Umbilical cord (tissue), 1 donor: ENCODE measurements at regions not wholly inside any gene's neighbourhood (a gene's known extent, or its start where the extent isn't known, plus 50 kb on each side); places are given as distances from the start of the nearest gene placed in this dataset.
"Not testable (repeated sequence)": the region's sequence is repeated elsewhere in the genome, so short reads cannot be mapped to it uniquely, and the experiment has no call there.

Experiments
- DNase-seq: peaks from one replicate; pipeline ENCODE4 v3.0.0-alpha.2; 2015; ENCODE audit warnings: low spot score

DNA sequence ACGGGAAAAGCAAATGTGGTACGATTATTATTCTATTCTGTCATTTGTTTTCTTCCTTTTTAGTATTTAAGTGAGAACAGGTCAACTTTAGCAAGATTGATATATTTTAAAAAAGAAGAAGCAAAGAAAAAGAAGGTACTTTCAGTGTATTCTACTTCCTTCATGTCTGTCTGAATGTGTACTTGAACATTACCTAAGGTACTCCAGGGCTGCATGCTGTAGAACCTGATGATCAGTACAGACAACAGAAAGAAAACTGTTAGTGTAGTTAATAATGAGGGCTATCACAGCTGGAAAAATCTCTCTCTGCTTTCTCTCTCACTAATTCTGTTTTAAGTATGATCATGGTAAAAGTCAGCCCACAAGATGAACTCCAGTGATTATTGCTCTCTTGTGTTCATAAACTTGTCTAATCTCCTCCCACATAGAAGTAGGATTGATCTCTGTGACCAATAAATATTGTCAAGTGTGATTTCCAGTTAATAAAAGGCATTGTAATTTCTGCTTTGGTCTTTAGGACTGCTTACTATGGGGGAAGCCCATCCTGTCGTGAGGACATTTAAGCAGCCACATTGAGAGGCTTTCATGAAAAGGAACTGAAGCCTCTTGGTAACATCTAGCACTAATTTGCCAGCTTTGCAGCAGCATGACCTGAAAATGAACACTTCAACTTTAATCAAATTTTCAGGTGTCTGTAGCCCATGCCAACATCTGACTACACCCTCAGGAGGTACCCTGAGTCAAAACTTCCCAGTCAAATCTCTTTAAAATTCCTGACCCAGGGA is 864.0 kb upstream of the ACO1 start:
- DNase-seq = no peak

DNA sequence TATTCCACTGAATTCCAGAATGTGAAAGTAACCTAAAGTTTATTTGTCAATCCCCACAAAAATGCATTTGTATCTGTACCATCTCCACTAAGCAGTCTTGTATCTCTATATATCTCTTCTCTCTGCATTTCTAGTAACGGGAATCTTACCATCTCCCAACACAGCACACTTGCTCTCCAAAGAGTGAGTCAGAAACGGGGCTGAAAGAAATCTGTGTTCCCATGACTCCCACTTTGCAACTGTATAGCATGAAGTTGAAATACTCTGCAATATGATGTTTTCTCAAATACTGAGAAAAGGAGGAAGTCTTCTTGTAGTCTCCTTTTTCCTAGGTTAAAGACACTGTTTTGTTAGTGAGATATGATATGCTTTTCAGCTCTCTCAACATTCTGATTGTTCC is 848.8 kb upstream of the ACO1 start:
- DNase-seq = no peak

DNA sequence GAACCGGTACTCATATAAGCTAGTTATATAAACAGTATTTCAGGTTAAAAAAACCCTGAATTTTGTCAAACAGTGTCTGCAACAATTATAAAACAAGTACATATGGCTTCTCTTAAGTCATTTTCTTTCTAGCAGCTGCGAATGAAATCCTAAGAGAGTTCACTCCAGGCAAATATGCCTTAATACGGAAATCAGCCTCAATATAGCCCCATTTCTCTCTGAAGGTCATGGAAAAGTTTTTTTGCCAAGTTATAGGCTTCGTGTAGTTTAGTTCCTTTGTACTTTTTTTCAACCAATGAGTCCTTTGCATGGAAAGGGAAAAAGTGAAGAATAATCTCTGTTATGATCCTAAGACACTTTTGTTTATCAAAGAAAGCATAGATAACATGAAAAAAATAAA is 848.0 kb upstream of the ACO1 start:
- DNase-seq = no peak

DNA sequence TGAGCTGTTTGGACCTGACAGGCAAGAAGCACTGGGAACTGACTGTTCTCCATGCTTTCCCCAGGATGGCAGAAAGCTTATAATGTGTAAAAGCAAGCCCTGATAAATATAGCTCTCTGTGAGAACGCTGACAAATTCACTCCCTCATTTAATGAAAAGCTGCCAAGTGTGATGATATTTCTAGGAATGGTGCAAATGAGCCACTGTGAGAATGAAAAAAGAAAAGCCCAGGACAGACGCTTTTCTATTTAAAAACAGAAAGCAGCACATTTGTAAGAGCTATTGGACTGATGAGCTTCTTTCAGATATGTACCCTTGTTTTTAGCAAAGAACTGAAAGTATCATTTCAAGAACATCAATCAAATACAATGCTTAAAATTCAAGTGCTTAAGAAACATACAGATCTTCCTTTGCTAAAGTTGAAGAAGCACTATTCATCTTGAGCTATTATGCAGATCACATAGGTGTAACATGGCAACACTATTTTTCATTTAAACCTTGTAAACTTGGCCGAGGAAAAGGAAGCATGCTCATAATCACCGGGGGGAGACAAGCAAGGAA is 842.6 kb upstream of the ACO1 start:
- DNase-seq = peak; percentile 69

DNA sequence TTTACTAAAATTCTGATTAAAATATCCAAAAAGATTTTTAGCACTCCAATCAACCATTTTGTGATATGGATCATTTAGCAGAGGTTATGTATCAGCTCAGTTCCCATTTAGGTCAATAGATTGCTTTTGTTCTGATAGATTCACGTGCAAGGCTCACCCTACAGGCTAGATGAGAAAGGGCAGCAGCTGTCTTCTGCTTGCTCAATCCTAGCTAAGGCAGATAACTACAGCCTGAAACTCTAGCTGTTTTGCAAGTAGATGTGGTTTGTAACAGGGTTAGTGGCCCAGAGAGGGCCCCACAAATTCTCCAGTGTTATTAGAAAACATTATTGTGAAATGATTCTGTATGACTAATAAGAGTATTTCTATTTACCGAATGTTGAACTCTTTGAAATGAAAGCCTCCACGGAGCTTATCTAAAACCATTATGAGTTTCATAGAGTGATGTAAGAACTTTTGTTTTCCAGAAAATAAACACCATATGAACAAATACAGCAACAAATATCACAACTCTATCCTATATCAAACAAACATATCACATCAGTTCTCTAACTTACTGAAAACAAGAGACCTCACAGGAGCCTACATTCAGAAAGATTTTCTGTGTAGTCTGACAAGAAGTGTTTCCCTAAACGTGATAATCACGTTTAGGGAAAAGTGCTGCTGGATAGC is 841.9 kb upstream of the ACO1 start:
- peak; percentile 86 for DNase-seq

DNA sequence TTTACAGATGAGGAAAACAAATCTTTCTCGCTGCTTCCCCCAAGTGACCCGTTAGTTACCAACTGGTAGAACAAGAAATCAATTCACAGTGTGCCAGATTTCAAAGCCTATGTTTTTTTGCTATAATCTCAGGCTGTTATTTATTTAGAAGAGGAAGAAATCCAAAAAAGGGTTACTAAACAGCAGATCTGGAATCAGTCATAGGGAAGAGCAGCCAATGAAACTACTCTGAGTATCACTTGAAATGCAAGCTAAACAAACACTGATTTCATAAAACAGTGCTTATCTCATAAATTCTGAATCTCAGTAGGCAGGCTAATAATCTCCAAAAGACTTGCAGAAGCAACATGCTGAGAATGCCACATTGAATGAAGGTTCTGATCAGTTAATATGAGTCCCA is 829.5 kb upstream of the ACO1 start:
- peak; percentile 83 for DNase-seq

DNA sequence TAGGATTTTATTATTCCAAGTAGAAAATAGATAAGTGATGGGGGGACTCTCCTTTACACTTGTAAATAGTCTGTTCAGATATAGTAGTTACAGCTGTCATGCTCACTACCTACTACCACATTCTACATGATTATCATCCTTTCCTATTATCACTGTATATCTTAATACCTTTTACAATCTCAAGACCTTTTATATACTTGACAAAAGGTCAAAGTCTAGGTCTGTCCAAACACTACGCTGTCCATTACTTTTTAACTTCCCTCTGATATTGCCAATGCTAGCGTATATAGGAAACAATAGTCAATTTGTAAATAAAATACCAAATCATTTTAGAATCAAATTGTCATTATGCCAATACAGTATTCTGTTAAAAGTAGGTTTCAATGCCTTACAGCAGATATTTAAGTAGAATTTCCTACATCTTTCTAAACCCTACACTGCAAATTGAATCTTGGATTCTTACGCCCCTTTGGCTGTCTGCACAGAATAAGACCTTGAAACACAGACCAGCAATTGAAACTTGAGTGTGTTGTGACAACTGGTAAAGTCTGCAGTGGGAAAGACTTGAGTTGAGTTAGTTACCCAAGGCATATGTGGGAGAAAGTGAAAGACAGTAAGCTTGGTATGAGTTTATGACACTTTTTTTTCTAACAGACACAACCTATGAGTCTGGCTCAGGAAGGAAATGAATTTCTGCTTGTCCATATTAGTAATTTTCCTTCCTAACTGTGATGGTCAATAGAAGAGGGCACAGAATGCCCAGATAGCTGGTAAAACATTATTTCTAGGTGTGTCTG is 827.6 kb upstream of the ACO1 start:
- DNase-seq = no peak

DNA sequence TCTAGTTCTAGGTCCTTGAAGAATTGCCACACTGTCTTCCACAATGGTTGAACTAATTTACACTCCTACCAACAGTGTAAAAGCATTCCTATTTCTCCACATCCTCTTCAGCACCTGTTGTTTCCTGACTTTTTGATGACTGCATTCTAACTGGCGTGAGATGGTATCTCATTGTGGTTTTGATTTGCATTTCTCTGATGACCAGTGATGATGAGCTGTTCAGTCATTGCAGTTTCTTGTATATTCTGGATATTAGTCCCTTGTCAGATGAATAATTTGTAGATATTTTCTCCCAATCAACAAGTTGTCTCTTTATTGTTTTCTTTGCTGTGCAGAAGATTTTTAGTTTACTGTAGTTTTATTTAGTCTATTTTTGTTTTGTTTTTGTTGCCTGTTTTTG is 812.3 kb upstream of the ACO1 start:
- not testable (repeated sequence) for DNase-seq

DNA sequence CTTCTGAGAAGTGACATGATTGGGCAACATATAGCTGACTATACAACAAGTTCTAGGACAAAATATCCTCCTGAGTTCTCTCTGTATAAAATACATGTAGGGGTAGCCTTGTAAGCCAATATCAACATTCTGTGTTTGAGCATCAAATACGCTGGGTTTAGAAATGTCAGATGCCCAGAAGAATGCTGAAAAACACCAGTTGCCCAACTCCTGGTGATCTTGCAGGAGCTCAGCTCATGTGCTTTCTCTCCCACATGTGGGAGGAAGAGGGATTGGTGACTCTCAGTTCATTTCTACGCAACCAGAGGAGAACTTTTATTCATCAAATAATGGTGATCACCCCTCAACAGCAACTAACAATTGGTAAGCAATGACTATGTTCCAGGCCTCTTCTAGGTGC is 810.9 kb upstream of the ACO1 start:
- DNase-seq = no peak

DNA sequence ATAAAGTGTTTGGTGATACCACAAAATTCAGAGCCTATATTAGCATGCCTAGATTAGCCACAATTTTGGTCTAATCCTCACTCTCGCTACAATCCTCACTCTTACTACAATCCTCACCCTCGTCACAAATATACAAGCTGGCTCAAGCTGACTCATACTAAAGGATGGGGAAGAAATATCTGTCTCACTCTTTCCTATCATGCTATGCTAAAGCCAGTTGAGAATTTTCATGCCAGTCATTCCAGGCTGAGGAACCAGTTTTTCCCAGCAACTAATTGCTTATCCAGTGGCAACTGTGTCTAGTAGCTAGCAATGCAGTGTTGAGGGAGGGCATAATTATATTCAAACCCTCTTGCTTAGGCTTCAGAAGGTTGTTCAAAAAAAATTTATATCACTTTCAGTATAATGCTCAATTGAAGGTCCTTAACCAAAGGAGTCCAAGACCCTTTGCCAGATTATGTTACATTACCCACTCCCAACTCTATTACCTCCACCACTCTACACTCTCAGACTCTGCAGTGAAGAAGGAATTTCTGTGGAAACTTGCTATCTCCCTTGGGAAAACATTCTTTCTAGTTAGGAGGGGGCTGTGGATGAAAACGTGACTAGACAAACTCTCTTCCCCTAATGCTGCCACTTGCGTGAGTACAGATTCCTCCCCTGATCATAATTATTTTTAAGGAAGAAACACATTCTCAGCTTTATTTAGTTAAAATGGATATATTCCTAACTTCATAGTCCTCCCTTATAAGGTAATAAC is 810.3 kb upstream of the ACO1 start:
- DNase-seq = peak; percentile 42

DNA sequence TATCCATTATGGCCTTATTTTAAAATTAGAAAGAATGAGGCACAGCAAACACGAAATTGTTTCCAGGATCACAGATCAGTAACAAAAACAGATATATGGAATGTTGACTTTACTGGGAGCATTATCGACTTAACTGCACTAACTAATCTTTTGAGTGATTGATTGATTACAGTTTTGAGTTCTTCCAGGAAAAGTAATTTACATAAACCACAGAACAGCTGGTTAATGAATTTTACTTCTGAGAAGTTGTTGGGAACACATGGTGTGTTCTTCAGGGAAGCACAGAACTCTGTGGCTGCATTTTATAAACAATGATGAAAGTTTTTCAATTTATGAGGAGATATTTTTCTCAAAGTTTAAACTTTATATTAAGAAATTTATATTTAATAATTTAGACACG is 802.4 kb upstream of the ACO1 start:
- DNase-seq = no peak

DNA sequence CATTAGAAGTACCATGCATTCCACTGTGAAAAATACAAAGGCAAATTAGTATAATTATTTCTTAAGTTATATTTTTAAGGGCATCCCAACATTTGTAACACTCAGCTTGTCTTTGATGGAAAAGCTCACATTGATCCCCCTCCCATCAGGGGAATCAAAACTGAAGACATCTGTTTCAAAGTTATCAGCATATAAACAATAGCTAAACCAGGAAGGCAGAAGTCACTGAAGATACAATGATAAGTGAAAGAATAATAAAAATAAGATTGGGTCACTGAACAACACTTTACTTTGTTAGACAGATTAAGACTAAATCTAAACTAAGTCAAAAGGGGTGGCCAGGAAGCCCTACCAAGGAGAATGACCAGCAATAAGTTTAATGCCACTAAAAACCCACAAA is 801.9 kb upstream of the ACO1 start:
- DNase-seq = no peak

DNA sequence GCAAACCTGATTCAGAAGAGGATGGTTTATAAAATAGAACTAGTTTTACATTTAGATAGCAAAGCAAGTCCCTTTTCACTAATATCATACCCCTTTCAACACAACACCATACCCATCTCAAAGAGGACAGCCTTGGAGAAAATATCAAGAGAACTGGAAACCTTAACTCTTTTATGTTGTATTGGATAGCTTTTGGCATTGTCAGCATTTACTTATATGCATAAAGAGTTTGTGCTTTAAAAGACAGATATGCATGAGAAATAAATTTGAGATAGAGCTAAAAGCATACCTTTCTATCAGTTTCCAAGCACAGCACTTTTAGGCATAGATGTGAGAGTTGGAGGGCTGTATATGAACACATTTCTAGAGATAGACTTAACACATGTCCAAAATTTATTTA is 799.3 kb upstream of the ACO1 start:
- DNase-seq = no peak

DNA sequence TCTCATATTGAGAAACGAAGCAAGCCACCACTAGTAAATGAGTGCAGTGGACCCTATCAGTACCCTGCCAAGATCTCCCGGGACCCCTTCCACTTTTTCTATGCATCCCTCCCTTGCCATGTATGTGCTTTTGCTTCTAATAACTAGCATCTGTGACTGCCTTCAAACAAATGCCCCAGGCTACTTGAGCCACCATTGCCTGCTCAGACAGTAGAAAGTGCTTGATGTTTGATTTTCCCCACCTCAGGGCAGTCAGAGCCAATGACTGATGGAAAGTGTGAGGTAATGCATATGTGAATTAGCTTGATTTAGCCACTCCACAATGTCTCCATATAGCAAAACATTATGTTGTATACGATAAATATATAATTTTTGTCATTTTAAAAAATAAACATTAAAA is 797.3 kb upstream of the ACO1 start:
- no peak for DNase-seq

DNA sequence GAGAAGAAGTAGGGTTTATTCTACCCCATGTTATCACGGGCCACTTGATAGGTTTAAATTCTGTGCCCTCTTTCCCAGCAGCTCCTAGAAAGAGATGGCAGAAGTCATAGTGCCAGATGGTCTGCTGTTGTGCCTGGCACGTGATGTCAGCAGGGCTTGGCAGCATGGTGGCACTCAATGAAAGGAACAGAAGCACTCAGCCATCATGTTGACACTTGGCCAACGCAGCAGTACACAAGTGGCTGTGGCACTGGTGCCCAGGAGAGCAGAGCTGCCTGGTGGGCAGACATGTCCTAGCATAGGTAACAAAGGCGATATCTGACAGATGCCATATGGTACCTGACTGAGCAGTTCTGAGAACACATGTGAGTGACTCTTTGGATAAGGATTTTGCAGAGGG is 796.4 kb upstream of the ACO1 start:
- DNase-seq = no peak

DNA sequence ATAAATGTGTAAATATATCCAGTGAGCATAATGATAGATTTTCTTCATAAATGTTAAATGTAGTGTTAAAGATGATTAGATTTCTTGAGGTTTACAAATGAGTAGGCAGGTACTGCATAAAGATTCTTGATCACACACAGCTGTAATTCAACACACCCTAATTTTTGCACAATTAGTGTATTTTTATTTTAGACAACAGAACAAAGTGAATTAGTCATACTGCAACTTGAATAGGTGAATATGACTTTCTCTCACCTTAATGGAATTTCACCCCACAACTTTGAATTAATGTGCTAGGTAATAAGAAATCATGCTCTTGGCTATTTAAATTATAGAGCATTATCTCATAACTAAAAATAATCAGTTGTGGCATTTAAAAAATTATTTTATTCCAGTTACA is 795.7 kb upstream of the ACO1 start:
- no peak for DNase-seq

DNA sequence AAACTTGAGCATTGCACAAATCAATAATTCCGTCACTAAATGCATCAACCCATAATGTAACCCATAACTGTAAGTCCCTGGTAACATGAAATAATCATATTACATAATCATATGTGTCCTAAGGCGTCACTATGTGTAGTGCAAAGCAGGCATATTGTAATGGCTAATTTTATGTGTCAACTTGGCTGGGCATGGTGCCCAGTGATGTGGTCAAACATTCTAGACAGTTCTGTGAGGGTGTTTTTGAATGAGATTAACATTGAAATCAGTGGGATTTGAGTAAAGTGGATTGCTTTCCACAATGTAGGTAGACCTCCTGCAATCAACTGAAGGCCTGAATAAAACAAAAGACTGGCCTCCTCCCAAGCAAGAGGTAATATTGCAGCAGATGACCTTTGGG is 794.4 kb upstream of the ACO1 start:
- DNase-seq = no peak

DNA sequence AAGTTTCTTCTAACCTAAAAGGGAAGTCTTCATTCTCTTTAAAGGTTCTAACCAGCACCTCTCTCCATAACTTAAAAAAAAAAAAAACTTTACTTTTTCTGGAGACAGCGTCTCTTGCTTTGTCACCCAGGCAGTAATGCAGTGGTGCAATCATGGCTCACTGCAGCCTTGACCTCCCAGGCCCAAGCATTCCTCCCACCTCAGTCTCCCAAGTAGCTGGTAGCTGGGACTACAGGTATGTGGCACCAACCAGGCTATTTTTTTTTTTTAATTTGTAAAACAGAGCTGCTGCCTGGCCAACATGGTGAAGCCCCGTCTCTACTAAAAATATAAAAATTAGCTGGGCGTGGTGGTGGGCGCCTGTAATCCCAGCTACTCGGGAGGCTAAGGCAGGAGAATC is 787.4 kb upstream of the ACO1 start:
- not testable (repeated sequence) for DNase-seq

DNA sequence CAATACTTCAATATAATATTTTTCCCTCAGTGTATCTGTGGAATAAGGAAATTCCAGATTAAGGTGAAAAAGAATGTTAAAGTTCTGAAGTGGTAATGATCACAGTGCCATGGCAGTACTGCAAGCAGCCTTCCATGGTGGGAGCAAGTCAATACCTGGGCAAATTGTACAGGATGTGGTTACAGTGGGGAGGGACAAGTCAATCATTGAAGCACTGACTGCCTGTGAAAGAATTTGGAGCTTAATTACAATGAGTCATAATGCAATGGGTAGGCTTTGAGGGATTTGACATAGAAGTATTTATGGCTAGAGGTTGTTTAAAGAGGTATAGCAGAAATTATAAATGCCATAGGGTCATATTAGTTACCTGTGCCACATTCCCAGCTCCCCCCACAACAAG is 786.5 kb upstream of the ACO1 start:
- no peak for DNase-seq

DNA sequence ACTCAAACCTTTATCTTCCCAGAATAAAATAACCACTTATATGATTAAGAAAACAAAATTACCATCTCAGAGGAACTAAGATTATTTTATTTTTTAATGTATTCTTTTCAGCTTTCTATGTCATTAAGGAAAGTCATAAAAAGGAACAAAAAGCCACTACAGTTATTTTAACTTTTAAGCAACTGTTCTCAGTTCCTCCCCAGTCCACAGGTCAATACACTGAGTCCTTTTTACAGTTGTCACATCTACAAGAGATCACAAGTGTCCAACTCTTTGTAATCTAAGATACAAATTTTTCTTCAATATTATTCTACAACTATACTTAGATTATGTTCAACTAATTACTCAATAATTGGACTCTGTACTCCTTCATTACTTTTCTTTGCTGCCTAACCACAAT is 782.8 kb upstream of the ACO1 start:
- no peak for DNase-seq

DNA sequence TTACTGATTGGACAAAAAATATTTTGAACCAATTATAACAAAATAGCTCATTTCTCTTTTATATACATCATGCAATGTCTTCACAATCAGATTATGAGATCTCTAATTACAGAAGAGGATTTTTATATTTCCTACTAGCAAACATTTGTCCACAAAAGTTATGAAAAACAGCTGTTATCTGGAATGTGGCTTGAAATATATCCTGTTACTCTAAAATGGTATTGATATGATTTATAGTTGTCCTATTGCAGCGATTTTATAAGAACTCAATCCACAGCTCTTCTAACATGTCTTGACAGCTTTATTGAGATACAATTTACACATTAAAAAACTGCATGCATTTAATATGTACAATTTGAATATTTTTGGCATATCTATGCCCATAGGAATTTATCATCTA is 779.9 kb upstream of the ACO1 start:
- DNase-seq = no peak

DNA sequence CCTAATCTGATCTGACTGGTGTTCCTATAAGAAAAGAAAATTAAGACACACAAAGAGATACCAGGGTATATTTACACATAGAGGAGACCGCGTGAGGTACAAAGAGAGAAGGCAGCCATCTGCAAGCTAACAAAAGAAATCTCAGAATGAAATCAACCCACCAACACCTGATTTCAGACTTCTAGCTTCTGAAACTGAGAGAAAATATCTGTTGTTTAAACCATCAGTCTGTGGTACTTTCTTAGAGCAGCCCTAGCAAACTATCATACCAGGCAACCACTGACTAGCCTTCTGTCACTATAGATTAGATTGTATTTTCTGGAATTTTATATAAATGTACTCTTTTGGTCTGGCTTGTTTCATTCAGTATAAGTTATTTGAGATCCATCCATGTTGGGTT is 779.3 kb upstream of the ACO1 start:
- DNase-seq = no peak
